ENCODE measurements at regions not wholly inside any gene's neighbourhood (a gene's known extent, or its start where the extent isn't known, plus 50 kb on each side); places are given as distances from the start of the nearest gene placed in this dataset.
"Not testable (repeated sequence)": the region's sequence is repeated elsewhere in the genome, so short reads cannot be mapped to it uniquely, and the experiment has no call there.

GRCh38 chr13:22883262-22883840, 297.4 kb upstream of the SGCG start:
- Mint-ChIP-seq H3K4me3 (no peak overlapping the region), H3K27ac (peak overlapping the region; percentile 63 to 88 (median 79)), H3K9me3 (no peaks in the 10 kb centered on the region), H3K27me3 (ENCODE audit: low read depth) (peaks cover 3% of the 10 kb centered on the region), H3K36me3 (ENCODE audit: low read depth) (peaks cover 7% of the 10 kb centered on the region), H3K4me1 (no peaks in the 10 kb centered on the region)
- TF ChIP-seq CTCF (IDR thresholded peaks at IDR 0.05; ENCODE audit: unreplicated experiment in 3 of 3): no peak

- H3K27me3 Mint-ChIP-seq (ENCODE audit: low read depth): peaks cover 3% of the 10 kb centered on the region
- H3K4me3 Mint-ChIP-seq: no peak overlapping the region
- H3K27ac Mint-ChIP-seq: peak overlapping the region; percentile 63 to 88 (median 79)
- peaks cover 3% of the 10 kb centered on the region for H3K9me3 Mint-ChIP-seq
- peaks cover 7% of the 10 kb centered on the region for H3K36me3 Mint-ChIP-seq (ENCODE audit: low read depth)
- no peak for TF ChIP-seq CTCF (IDR thresholded peaks at IDR 0.05; ENCODE audit: unreplicated experiment in 3 of 3)
- H3K4me1 Mint-ChIP-seq: no peaks in the 10 kb centered on the region
Measured at GRCh38 chr13:22883956-22884355, 296.8 kb upstream of the SGCG start.

GRCh38 chr13:22886061-22886460, 294.7 kb upstream of the SGCG start:
- not testable (repeated sequence) for H3K9me3 Mint-ChIP-seq; H3K27ac Mint-ChIP-seq; H3K4me1 Mint-ChIP-seq; H3K36me3 Mint-ChIP-seq (ENCODE audit: low read depth); H3K27me3 Mint-ChIP-seq (ENCODE audit: low read depth); H3K4me3 Mint-ChIP-seq

GRCh38 chr13:22889376-22889775, 291.4 kb upstream of the SGCG start:
- H3K9me3 Mint-ChIP-seq: peaks cover 26% of the 10 kb centered on the region
- H3K4me3 Mint-ChIP-seq; H3K4me1 Mint-ChIP-seq; H3K27me3 Mint-ChIP-seq (ENCODE audit: low read depth); H3K36me3 Mint-ChIP-seq (ENCODE audit: low read depth); H3K27ac Mint-ChIP-seq: not testable (repeated sequence)

- H3K4me3 Mint-ChIP-seq: no peak overlapping the region
- no peak for TF ChIP-seq CTCF (IDR thresholded peaks at IDR 0.05; ENCODE audit: unreplicated experiment in 3 of 3)
- peak overlapping the region; percentile 9 to 72 (median 54) for H3K27ac Mint-ChIP-seq
- peaks cover 28% of the 10 kb centered on the region for H3K9me3 Mint-ChIP-seq
- H3K4me1 Mint-ChIP-seq: peaks cover 6% of the 10 kb centered on the region
- H3K27me3 Mint-ChIP-seq (ENCODE audit: low read depth): no peaks in the 10 kb centered on the region
- peaks cover 14% of the 10 kb centered on the region for H3K36me3 Mint-ChIP-seq (ENCODE audit: low read depth)
Measured at GRCh38 chr13:22893204-22893603, 287.6 kb upstream of the SGCG start.

- peak overlapping the region; percentile 9 to 72 (median 54) for H3K27ac Mint-ChIP-seq
- H3K36me3 Mint-ChIP-seq (ENCODE audit: low read depth): peaks cover 14% of the 10 kb centered on the region
- no peak for TF ChIP-seq CTCF (IDR thresholded peaks at IDR 0.05; ENCODE audit: unreplicated experiment in 3 of 3)
- H3K27me3 Mint-ChIP-seq (ENCODE audit: low read depth): no peaks in the 10 kb centered on the region
- no peak overlapping the region for H3K4me3 Mint-ChIP-seq
- peaks cover 26% of the 10 kb centered on the region for H3K9me3 Mint-ChIP-seq
- H3K4me1 Mint-ChIP-seq: peaks cover 6% of the 10 kb centered on the region
Measured at GRCh38 chr13:22893777-22894176, 287.0 kb upstream of the SGCG start.

GRCh38 chr13:22897571-22898314, 283.0 kb upstream of the SGCG start:
- H3K36me3 Mint-ChIP-seq (ENCODE audit: low read depth): peaks cover 12% of the 10 kb centered on the region
- H3K4me1 Mint-ChIP-seq: peaks cover 6% of the 10 kb centered on the region
- TF ChIP-seq CTCF (IDR thresholded peaks at IDR 0.05; ENCODE audit: unreplicated experiment in 3 of 3): no peak
- no peak overlapping the region for H3K27ac Mint-ChIP-seq
- no peaks in the 10 kb centered on the region for H3K27me3 Mint-ChIP-seq (ENCODE audit: low read depth)
- H3K9me3 Mint-ChIP-seq: peaks cover 22% of the 10 kb centered on the region
- no peak overlapping the region for H3K4me3 Mint-ChIP-seq

- not testable (repeated sequence) for H3K4me1 Mint-ChIP-seq; H3K27me3 Mint-ChIP-seq (ENCODE audit: low read depth); H3K4me3 Mint-ChIP-seq; H3K27ac Mint-ChIP-seq
- peaks cover 10% of the 10 kb centered on the region for H3K36me3 Mint-ChIP-seq (ENCODE audit: low read depth)
- peaks cover 28% of the 10 kb centered on the region for H3K9me3 Mint-ChIP-seq
Measured at GRCh38 chr13:22900416-22900951, 280.3 kb upstream of the SGCG start.

All from nephron (organoid).